ENCODE measurements at regions not wholly inside any gene's neighbourhood (a gene's known extent, or its start where the extent isn't known, plus 50 kb on each side); places are given as distances from the start of the nearest gene placed in this dataset.

GRCh38 chr10:105682911-105683310 lies 1041.8 kb downstream of the SORCS3 start:
- Histone ChIP-seq H3K4me3 (ENCODE audit: low read depth, low read length) (no peak overlapping the region), H3K27me3 (ENCODE audit: control insufficient read depth, insufficient read depth, low read length) (no peaks in the 10 kb centered on the region), H3K36me3 (ENCODE audit: control insufficient read depth, insufficient read depth, low read length) (no peaks in the 10 kb centered on the region)
- no peak for DNase-seq (ENCODE audit: low read depth)
- no peak for TF ChIP-seq CTCF (IDR thresholded peaks at IDR 0.05; ENCODE audit: insufficient read depth, low read length, poor library complexity, severe bottlenecking)

- Histone ChIP-seq H3K27me3 (ENCODE audit: control insufficient read depth, insufficient read depth, low read length) (no peaks in the 10 kb centered on the region), H3K36me3 (ENCODE audit: control insufficient read depth, insufficient read depth, low read length) (no peaks in the 10 kb centered on the region), H3K4me3 (ENCODE audit: low read depth, low read length) (no peak overlapping the region)
- TF ChIP-seq CTCF (IDR thresholded peaks at IDR 0.05; ENCODE audit: insufficient read depth, low read length, poor library complexity, severe bottlenecking): no peak
- DNase-seq (ENCODE audit: low read depth): no peak
Observed at GRCh38 chr10:105681051-105681450, 1040.0 kb downstream of the SORCS3 start.

GRCh38 chr10:105679781-105680180 lies 1038.7 kb downstream of the SORCS3 start:
- H3K36me3 ChIP-seq (ENCODE audit: control insufficient read depth, insufficient read depth, low read length): no peaks in the 10 kb centered on the region
- TF ChIP-seq CTCF (IDR thresholded peaks at IDR 0.05; ENCODE audit: insufficient read depth, low read length, poor library complexity, severe bottlenecking): peak; percentile 27
- no peak overlapping the region for H3K4me3 ChIP-seq (ENCODE audit: low read depth, low read length)
- H3K27me3 ChIP-seq (ENCODE audit: control insufficient read depth, insufficient read depth, low read length): no peaks in the 10 kb centered on the region
- no peak for DNase-seq (ENCODE audit: low read depth)

GRCh38 chr10:105675333-105675732 lies 1034.2 kb downstream of the SORCS3 start:
- no peak for DNase-seq (ENCODE audit: low read depth)

GRCh38 chr10:105674448-105674847 lies 1033.4 kb downstream of the SORCS3 start:
- no peak for DNase-seq (ENCODE audit: low read depth)
- H3K4me3 ChIP-seq (ENCODE audit: low read depth, low read length): no peak overlapping the region
- no peaks in the 10 kb centered on the region for H3K36me3 ChIP-seq (ENCODE audit: control insufficient read depth, insufficient read depth, low read length)
- TF ChIP-seq CTCF (IDR thresholded peaks at IDR 0.05; ENCODE audit: insufficient read depth, low read length, poor library complexity, severe bottlenecking): no peak
- H3K27me3 ChIP-seq (ENCODE audit: control insufficient read depth, insufficient read depth, low read length): no peaks in the 10 kb centered on the region

More at GRCh38 chr10:105675333-105675732, 1034.2 kb downstream of the SORCS3 start:
- Histone ChIP-seq H3K4me3 (ENCODE audit: low read depth, low read length) (no peak overlapping the region), H3K36me3 (ENCODE audit: control insufficient read depth, insufficient read depth, low read length) (no peaks in the 10 kb centered on the region), H3K27me3 (ENCODE audit: control insufficient read depth, insufficient read depth, low read length) (no peaks in the 10 kb centered on the region)
- no peak for TF ChIP-seq CTCF (IDR thresholded peaks at IDR 0.05; ENCODE audit: insufficient read depth, low read length, poor library complexity, severe bottlenecking)

- TF ChIP-seq CTCF (IDR thresholded peaks at IDR 0.05; ENCODE audit: insufficient read depth, low read length, poor library complexity, severe bottlenecking): no peak
- no peaks in the 10 kb centered on the region for H3K27me3 ChIP-seq (ENCODE audit: control insufficient read depth, insufficient read depth, low read length)
- H3K36me3 ChIP-seq (ENCODE audit: control insufficient read depth, insufficient read depth, low read length): no peaks in the 10 kb centered on the region
- no peak for DNase-seq (ENCODE audit: low read depth)
- no peak overlapping the region for H3K4me3 ChIP-seq (ENCODE audit: low read depth, low read length)
Observed at GRCh38 chr10:105658696-105659095, 1017.6 kb downstream of the SORCS3 start.
